HEK293T (cell line): ENCODE measurements at regions not wholly inside any gene's neighbourhood (a gene's known extent, or its start where the extent isn't known, plus 50 kb on each side); places are given as distances from the start of the nearest gene placed in this dataset.

Experiments
- BHLHE40 ChIP-seq: fragments of 450-650 bp; IDR thresholded peaks from 2 replicates; pipeline ENCODE4 v1.6.1; 2016; ENCODE audit warnings: mild to moderate bottlenecking, moderate library complexity, borderline replicate concordance
- ELF4 ChIP-seq: fragments of 450-650 bp; IDR thresholded peaks from 2 replicates; pipeline ENCODE4 v1.6.1; 2017; ENCODE audit warnings: antibody characterized with exemption
- SUZ12 ChIP-seq: fragments of 450-650 bp; IDR thresholded peaks from 2 replicates; pipeline ENCODE4 v1.6.1; 2016; ENCODE audit warnings: mild to moderate bottlenecking
- ZNF384 ChIP-seq: fragments of 450-650 bp; IDR thresholded peaks from 2 replicates; pipeline ENCODE4 v1.6.1; 2016

GRCh38 chr6:139920027-139920775 lies 545.8 kb upstream of the CITED2 start:
- no peak for TF ChIP-seq BHLHE40
- no peak for TF ChIP-seq SUZ12
- TF ChIP-seq ELF4: no peak
- no peak for TF ChIP-seq ZNF384
